ENCODE measurements at regions not wholly inside any gene's neighbourhood (a gene's known extent, or its start where the extent isn't known, plus 50 kb on each side); places are given as distances from the start of the nearest gene placed in this dataset.

- H3K4me1 Mint-ChIP-seq = peaks cover 16% of the 10 kb centered on the region
- CTCF ChIA-PET = no interaction called here
- no peaks in the 10 kb centered on the region for H3K36me3 Mint-ChIP-seq
- DNase-seq = no peak
- no peaks in the 10 kb centered on the region for H3K9me3 Mint-ChIP-seq
- H3K4me3 Mint-ChIP-seq = no peak overlapping the region
- no peak overlapping the region for H3K27ac Mint-ChIP-seq
- H3K27me3 Mint-ChIP-seq = peaks cover 17% of the 10 kb centered on the region
These were observed 259.5 kb downstream of the MREG start for GRCh38 chr2:215753808-215754207.

- peaks cover 16% of the 10 kb centered on the region for H3K4me1 Mint-ChIP-seq
These were observed 260.4 kb downstream of the MREG start for GRCh38 chr2:215752991-215753390.

GRCh38 chr2:215752436-215752835 is 260.9 kb downstream of the MREG start:
- no peaks in the 10 kb centered on the region for H3K36me3 Mint-ChIP-seq
- no peak overlapping the region for H3K27ac Mint-ChIP-seq
- H3K4me3 Mint-ChIP-seq = no peak overlapping the region
- H3K9me3 Mint-ChIP-seq = no peaks in the 10 kb centered on the region
- no peak for DNase-seq
- CTCF ChIA-PET = no interaction called here
- H3K4me1 Mint-ChIP-seq = peaks cover 16% of the 10 kb centered on the region
- H3K27me3 Mint-ChIP-seq = peaks cover 17% of the 10 kb centered on the region

More at GRCh38 chr2:215752991-215753390, 260.4 kb downstream of the MREG start:
- H3K9me3 Mint-ChIP-seq = no peaks in the 10 kb centered on the region
- DNase-seq = no peak
- no peak overlapping the region for H3K27ac Mint-ChIP-seq
- CTCF ChIA-PET = no interaction called here
- H3K36me3 Mint-ChIP-seq = no peaks in the 10 kb centered on the region
- no peak overlapping the region for H3K4me3 Mint-ChIP-seq
- peaks cover 17% of the 10 kb centered on the region for H3K27me3 Mint-ChIP-seq

GRCh38 chr2:215751911-215752272 is 261.5 kb downstream of the MREG start:
- Mint-ChIP-seq H3K27ac (no peak overlapping the region), H3K27me3 (peaks cover 17% of the 10 kb centered on the region), H3K9me3 (no peaks in the 10 kb centered on the region), H3K36me3 (no peaks in the 10 kb centered on the region), H3K4me1 (peaks cover 16% of the 10 kb centered on the region), H3K4me3 (no peak overlapping the region)
- DNase-seq = no peak
- CTCF ChIA-PET = no interaction called here

DNA sequence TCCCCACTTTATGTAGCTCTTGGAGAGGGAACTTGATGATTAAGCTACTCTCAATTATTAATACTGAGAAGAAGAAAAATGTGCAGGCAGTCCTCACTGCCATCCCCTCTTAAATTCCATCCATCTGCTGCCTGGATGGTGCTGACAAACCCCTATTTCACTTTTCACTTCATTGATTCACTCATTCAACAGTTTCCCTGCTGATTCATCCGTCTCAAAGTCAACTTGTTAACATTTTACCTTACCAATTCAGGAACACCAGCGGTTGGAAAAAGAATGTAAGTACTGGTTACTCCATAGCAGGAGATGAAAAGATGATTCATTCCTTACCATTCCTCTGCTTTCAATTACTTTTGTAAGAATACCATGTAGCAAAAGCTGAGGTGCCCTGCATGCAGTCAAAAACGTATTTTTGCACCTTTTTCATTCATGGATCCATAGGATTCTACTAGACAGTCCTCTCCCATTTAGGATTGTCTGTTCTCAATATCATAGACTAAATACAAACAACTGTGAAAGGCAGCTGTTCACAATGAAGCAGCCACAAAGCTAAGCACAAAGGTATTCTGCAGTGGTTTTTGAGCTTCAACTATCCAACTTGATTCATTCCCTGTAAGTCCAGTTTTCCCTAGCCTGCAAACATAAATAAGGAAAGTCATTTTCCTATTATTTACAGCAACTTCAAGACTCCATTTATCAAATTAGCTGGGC is 262.0 kb downstream of the MREG start:
- no peak overlapping the region for H3K4me3 Mint-ChIP-seq
- peaks cover 16% of the 10 kb centered on the region for H3K4me1 Mint-ChIP-seq
- DNase-seq = no peak
- H3K36me3 Mint-ChIP-seq = no peaks in the 10 kb centered on the region
- H3K27me3 Mint-ChIP-seq = peaks cover 17% of the 10 kb centered on the region
- no peaks in the 10 kb centered on the region for H3K9me3 Mint-ChIP-seq
- CTCF ChIA-PET = no interaction called here
- H3K27ac Mint-ChIP-seq = no peak overlapping the region

DNA sequence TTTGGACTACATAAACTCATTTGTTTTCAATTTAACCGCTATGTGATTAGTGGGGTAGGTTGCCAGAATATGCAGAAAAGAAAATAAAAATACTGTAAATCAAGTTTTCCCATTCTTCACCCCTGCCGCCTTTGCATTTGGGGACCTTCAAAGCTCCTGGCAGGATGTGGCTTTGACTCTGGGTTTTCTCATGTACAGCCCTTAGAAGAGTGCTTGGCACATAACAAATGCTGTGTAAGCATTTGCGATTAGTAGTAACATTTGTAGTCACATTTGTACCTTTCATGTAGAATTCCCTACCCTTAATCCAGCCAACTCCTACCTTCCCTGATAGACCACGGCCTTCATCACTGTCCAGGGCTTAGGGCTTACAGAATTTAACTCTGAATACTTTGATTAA is 262.6 kb downstream of the MREG start:
- H3K9me3 Mint-ChIP-seq = no peaks in the 10 kb centered on the region
- peaks cover 17% of the 10 kb centered on the region for H3K27me3 Mint-ChIP-seq
- DNase-seq = peak; percentile 52
- peaks cover 16% of the 10 kb centered on the region for H3K4me1 Mint-ChIP-seq
- no peak overlapping the region for H3K27ac Mint-ChIP-seq
- H3K4me3 Mint-ChIP-seq = no peak overlapping the region
- CTCF ChIA-PET = no interaction called here
- H3K36me3 Mint-ChIP-seq = no peaks in the 10 kb centered on the region

DNA sequence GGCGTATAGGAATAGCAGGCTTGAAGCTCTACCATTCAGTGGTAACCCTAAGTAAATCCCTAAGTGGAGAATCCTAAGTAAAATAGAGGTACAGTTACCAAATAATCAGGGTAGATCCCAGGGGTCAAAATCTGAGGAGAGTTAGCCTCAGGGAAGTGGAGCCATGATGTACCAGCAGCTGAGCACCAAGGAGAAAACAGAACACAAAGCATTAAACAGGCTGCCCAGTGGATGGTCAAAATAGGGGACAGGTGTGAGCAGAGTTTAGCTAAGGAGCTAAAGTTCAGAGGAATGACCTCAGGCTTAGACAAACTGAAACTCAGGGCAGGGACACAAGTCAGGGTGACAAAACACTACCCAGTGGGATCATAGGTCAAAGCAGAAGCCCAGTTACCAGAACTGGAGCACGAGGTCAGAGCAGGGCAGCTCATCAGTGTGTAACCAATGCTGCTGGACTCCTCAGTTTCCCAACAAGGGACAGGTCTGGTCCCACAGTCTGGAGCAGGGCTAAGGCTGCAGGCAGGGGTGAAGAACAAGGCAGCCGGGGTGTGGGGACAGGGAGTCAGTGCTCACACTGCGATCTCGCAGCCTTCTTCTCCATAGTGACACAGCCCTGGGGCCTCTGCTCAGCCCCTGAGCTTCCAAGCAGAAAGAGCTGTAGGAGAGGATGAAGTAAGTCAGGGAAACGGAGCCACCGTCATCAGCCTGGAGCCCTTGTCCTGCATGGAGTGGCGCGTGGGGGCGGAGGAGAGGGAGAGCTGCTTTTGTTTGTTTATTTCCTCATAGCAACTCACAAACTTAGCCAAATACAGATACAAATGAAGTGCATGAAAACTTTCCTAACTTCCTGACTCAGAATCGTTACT is 264.0 kb downstream of the MREG start:
- peaks cover 10% of the 10 kb centered on the region for H3K27me3 Mint-ChIP-seq
- H3K27ac Mint-ChIP-seq = no peak overlapping the region
- no peak overlapping the region for H3K4me3 Mint-ChIP-seq

GRCh38 chr2:215748446-215748845 is 264.9 kb downstream of the MREG start:
- CTCF ChIA-PET = no interaction called here
- H3K9me3 Mint-ChIP-seq = no peaks in the 10 kb centered on the region
- H3K36me3 Mint-ChIP-seq = no peaks in the 10 kb centered on the region
- peaks cover 16% of the 10 kb centered on the region for H3K4me1 Mint-ChIP-seq
- H3K27me3 Mint-ChIP-seq = peaks cover 10% of the 10 kb centered on the region
- H3K27ac Mint-ChIP-seq = no peak overlapping the region
- H3K4me3 Mint-ChIP-seq = no peak overlapping the region
- no peak for DNase-seq

More for the DNA sequence above, 264.0 kb downstream of the MREG start:
- CTCF ChIA-PET = no interaction called here
- no peaks in the 10 kb centered on the region for H3K9me3 Mint-ChIP-seq
- no peaks in the 10 kb centered on the region for H3K36me3 Mint-ChIP-seq
- DNase-seq = no peak
- peaks cover 16% of the 10 kb centered on the region for H3K4me1 Mint-ChIP-seq

DNA sequence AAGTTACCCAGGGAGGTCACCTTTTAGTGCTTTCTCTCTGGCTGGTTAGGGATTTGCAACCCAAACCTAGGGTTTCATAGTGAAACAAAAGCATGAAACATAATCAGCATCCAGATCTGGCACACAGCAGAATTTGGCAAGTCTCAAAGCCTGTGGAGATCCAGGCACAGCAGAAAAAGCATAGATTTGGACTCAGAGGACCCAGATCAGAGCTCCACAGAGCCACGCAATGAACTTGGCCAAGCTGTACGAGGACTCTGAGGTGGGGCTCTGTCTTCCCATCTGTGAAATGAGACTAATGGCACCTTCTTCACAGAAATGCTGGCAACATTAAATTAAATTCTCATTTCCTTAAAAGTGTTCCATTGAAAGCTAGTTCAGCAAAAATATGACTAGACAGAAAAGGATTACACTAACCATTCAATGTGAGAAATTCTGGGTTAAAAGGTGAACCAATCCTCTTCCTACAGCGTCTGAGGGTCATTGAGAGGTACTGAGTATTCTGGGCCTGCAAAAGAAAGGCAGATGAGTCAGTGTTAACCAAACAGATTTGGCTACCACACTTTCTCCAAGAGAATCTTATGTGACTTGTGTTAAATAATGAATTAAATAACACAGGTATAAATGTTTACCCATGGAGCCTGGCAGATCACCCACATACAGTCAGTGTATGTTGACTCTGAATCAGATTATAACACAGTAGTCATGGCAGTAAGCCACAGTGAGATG is 266.3 kb downstream of the MREG start:
- no peaks in the 10 kb centered on the region for H3K36me3 Mint-ChIP-seq
- peaks cover 7% of the 10 kb centered on the region for H3K27me3 Mint-ChIP-seq
- no peaks in the 10 kb centered on the region for H3K9me3 Mint-ChIP-seq
- CTCF ChIA-PET = no interaction called here
- H3K4me3 Mint-ChIP-seq = no peak overlapping the region
- peaks cover 16% of the 10 kb centered on the region for H3K4me1 Mint-ChIP-seq
- DNase-seq = no peak
- H3K27ac Mint-ChIP-seq = no peak overlapping the region

GRCh38 chr2:215746226-215746886 is 267.0 kb downstream of the MREG start:
- H3K27ac Mint-ChIP-seq = no peak overlapping the region
- no peak for DNase-seq
- H3K27me3 Mint-ChIP-seq = peaks cover 7% of the 10 kb centered on the region
- H3K4me1 Mint-ChIP-seq = peaks cover 14% of the 10 kb centered on the region
- H3K36me3 Mint-ChIP-seq = no peaks in the 10 kb centered on the region
- CTCF ChIA-PET = no interaction called here
- H3K4me3 Mint-ChIP-seq = no peak overlapping the region
- no peaks in the 10 kb centered on the region for H3K9me3 Mint-ChIP-seq

GRCh38 chr2:215745331-215745730 is 268.0 kb downstream of the MREG start:
- H3K36me3 Mint-ChIP-seq = no peaks in the 10 kb centered on the region
- H3K4me1 Mint-ChIP-seq = peaks cover 4% of the 10 kb centered on the region
- H3K27me3 Mint-ChIP-seq = peaks cover 7% of the 10 kb centered on the region
- no peak overlapping the region for H3K27ac Mint-ChIP-seq
- CTCF ChIA-PET = no interaction called here
- no peak for DNase-seq
- H3K4me3 Mint-ChIP-seq = no peak overlapping the region
- H3K9me3 Mint-ChIP-seq = no peaks in the 10 kb centered on the region

DNA sequence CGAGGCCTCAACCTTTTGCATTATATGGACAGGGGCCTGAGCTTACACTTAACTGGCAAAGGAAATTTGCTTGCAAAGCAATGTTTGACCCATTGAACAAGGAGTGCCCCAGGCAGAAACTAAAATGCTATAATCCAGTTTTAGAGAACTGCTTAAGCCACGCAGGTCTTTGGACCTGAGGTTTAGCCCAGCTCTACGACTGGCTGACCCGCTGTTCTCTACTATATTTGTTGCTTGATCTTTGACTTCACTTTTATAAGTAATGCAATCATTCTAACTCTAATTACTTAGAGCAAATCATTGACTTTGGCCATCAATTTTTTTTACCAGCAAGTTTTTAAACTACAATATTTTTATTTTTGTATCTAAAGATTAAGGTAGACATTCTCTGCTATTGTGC is 268.8 kb downstream of the MREG start:
- CTCF ChIA-PET = no interaction called here

GRCh38 chr2:215743066-215743465 is 270.3 kb downstream of the MREG start:
- no peaks in the 10 kb centered on the region for H3K9me3 Mint-ChIP-seq
- no peak overlapping the region for H3K4me3 Mint-ChIP-seq
- H3K27ac Mint-ChIP-seq = no peak overlapping the region
- H3K36me3 Mint-ChIP-seq = no peaks in the 10 kb centered on the region
- no peak for DNase-seq
- CTCF ChIA-PET = no interaction called here
- H3K4me1 Mint-ChIP-seq = no peaks in the 10 kb centered on the region
- no peaks in the 10 kb centered on the region for H3K27me3 Mint-ChIP-seq

More for the DNA sequence above, 268.8 kb downstream of the MREG start:
- DNase-seq = no peak
- Mint-ChIP-seq H3K9me3 (no peaks in the 10 kb centered on the region), H3K27ac (no peak overlapping the region), H3K4me3 (no peak overlapping the region), H3K4me1 (no peaks in the 10 kb centered on the region), H3K36me3 (no peaks in the 10 kb centered on the region), H3K27me3 (peaks cover 5% of the 10 kb centered on the region)

DNA sequence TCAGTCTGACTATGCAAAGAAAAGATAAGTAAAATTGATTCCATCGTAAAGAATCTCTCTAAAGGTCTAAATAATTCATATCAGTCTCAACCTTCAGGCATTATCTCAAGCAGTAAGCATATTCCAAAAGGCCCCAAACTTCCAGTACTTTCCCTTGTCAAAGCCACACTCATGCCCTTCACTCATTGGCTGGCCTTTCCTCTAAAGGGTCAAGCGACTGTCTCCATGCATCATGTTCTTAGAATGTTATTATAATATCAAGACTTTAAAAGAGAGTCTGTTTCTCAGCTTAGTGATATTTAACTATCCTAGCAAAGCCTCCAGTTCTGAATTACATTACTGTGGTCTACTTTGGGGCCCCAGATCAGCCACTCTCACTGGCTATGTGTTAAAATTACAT is 271.3 kb downstream of the MREG start:
- no peak overlapping the region for H3K4me3 Mint-ChIP-seq
- CTCF ChIA-PET = no interaction called here

More for the DNA sequence above, 271.3 kb downstream of the MREG start:
- DNase-seq = no peak
- Mint-ChIP-seq H3K9me3 (no peaks in the 10 kb centered on the region), H3K36me3 (no peaks in the 10 kb centered on the region), H3K27me3 (no peaks in the 10 kb centered on the region), H3K27ac (no peak overlapping the region), H3K4me1 (no peaks in the 10 kb centered on the region)

All from activated naive CD4-positive, alpha-beta T cell treated with anti-CD3 and anti-CD28 coated beads, Interleukin-2, amount 10 ng/mL, durations not matched to agents 7 days and 5 days (primary cell).